ELF-1 (cell line): ENCODE measurements at regions not wholly inside any gene's neighbourhood (a gene's known extent, or its start where the extent isn't known, plus 50 kb on each side); places are given as distances from the start of the nearest gene placed in this dataset.

Experiments
- DNase-seq: peaks from one replicate; pipeline ENCODE4 v3.0.0-alpha.2; 2016; ENCODE audit warnings: low read depth, low spot score

DNA sequence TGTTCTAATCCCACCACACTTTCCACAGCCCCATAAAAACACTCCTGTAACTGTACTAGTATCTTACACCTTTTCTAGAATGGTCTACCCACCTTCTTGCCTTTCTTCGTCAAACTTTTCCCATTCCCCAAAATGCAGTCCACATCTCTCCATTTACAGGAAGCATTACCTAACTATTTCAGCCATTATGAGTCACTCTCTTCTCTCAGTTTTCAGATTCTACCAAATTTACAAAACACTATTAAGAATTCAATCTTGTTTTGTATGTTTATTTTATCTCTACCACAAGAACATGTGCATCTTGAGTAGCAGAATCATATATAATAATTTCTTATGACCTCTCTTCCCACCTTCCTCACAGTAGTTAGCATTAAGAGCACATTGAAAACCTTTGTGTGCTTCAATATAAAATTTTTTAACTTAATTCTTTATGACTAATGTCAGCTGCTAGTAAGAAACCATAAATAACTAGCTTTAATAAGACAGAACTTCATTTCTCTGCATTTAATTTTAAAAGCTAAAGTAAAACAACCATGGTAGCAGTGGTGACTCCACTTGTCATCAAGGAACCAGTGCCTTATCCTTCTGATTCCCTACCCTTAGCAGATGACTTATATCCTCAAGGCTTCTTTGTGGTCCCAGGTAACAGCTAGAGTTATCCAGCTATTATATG, 56.6 kb upstream of the MAP2 start:
- no peak for DNase-seq

DNA sequence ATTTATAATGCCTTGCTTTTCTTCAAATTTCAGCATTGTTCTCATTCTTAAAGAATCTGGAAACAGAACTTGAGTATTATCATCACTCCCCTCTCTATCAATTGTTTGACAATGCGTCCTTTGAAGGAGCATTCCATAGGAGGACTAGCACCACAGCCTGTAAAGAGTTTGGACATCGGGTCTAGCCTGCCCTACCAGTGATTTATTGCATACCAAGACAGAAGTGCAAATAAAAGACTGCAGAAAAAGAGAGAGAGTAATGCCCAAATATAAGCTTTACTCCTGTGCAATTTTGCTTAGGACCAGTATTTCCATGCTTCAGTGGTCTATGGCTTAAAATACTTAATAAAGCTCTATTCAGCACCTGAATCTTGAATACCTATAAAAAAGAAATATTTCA, 55.4 kb upstream of the MAP2 start:
- no peak for DNase-seq

DNA sequence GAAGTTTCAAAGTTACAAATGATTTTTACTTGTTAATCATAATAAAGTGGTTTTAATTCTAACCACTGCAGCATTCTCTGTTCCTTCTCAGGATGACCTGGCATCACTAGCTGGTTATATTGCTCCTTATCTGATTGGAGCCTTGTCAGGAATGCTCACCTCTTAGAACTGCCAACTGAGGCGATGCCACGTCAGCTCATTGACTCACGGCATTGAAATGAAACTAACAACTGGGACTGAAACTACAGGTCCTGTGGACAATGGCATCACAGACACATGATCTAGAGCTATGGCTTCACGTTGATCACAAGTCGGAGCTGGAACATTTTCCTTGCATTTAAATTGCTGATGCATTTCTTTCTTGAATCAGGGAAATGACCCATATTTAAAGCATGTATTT, 54.9 kb upstream of the MAP2 start:
- DNase-seq, result no peak

DNA sequence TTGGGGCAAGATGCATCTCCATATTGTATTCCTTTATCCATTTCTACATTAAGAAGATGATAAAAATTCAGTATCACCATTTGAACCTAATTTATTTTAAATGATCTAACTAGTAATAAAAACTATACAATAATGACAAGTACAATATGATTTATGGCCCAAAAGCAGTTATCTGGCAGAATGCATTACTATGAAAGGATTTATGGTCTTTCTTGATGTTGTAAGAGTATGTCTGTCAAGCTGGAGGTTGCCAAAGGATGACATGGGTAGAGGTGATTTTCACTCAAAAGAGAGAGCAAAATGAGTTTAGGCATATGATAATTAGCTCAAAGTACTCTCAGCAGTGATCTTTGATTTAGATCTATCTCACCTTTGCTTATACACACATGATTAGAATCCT, 54.2 kb upstream of the MAP2 start:
- no peak for DNase-seq

DNA sequence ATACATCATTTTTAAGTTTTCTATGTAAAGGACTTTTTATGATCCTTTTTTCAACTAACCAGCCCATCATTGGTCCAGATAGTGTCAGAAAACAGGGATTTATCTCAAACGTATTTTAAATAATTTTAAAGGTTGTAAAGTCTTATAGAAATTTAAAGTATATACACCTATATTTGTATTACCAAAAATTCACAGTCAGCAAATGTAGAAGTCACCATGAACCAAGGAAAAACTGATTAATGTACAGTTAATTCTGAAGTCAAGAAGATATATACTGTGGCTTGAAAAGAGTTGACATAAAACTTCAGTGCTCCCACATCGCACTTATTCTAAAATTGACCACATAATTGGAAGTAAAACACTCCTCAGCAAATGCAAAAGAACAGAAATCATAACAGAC, 52.4 kb upstream of the MAP2 start:
- no peak for DNase-seq
